Esophagus squamous epithelium (tissue), 5 donors: ENCODE measurements at regions not wholly inside any gene's neighbourhood (a gene's known extent, or its start where the extent isn't known, plus 50 kb on each side); places are given as distances from the start of the nearest gene placed in this dataset.

Source experiments
- DNase-seq: peaks from one replicate; lab custom pipeline; 2025; lab: John Stamatoyannopoulos, UW
- H3K27ac ChIP-seq, 4 donors: fragments of 200-600 bp; sonication (generic); one replicate each; pipeline ENCODE4 v1.5.1; 2016 to 2019; ENCODE audit warnings: mild to moderate bottlenecking in 1 of 4
- H3K27me3 ChIP-seq, 4 donors: fragments of 200-600 bp; sonication (generic); 1 replicate in 3 of 4; 2 replicates in 1 of 4; pipeline versions ENCODE4 v1.5.1 to v1.6.0; 2017 to 2021; ENCODE audit warnings: antibody characterized with exemption in 1 of 4
- H3K36me3 ChIP-seq, 3 donors: fragments of 200-600 bp; sonication (generic); one replicate each; pipeline ENCODE4 v1.5.1; 2016 to 2019
- H3K4me1 ChIP-seq, 3 donors: fragments of 200-600 bp; sonication (generic); one replicate each; pipeline ENCODE4 v1.5.1; 2017 to 2019
- H3K4me3 ChIP-seq, 4 donors: fragments of 200-600 bp; sonication (generic); 1 replicate in 3 of 4; 2 replicates in 1 of 4; pipeline ENCODE4 v1.5.1; 2016 to 2019; ENCODE audit warnings: mild to moderate bottlenecking in 2 of 4, moderate library complexity in 1 of 4
- H3K9me3 ChIP-seq, 3 donors: fragments of 200-600 bp; sonication (generic); one replicate each; pipeline ENCODE4 v1.5.1; 2016 to 2019
- POLR2A ChIP-seq, 4 donors: fragments of 450-650 bp; IDR thresholded peaks; one replicate each; pipeline ENCODE4 v1.6.1; 2017; ENCODE audit warnings: antibody characterized with exemption in 4 of 4, mild to moderate bottlenecking in 4 of 4, moderate library complexity in 3 of 4
- WGBS, 2 donors: methylation state at CpG; one replicate each; pipeline ENCODE4 v1.1.5; 2018; 5-methylcytosine and 5-hydroxymethylcytosine counted together
- intact Hi-C: fragments of 100-400 bp; cut with DNase I; formaldehyde crosslinking; loops from one replicate; pipeline ENCODE4 v1.15.0; 2022
- TF ChIP-seq, protein P1 (sequence below), 6 experiments: fragments of 450-650 bp in 4 of 6; fragments of 200-600 bp in 2 of 6; sonication (generic) in 2 of 6; IDR thresholded peaks; one replicate each; pipeline ENCODE4 v1.5.1; 2016 to 2019; ENCODE audit warnings: antibody characterized with exemption in 6 of 6, mild to moderate bottlenecking in 4 of 6, moderate library complexity in 4 of 6
- donor health status: DM: yes; HTN: yes; CAD: no.

DNA sequence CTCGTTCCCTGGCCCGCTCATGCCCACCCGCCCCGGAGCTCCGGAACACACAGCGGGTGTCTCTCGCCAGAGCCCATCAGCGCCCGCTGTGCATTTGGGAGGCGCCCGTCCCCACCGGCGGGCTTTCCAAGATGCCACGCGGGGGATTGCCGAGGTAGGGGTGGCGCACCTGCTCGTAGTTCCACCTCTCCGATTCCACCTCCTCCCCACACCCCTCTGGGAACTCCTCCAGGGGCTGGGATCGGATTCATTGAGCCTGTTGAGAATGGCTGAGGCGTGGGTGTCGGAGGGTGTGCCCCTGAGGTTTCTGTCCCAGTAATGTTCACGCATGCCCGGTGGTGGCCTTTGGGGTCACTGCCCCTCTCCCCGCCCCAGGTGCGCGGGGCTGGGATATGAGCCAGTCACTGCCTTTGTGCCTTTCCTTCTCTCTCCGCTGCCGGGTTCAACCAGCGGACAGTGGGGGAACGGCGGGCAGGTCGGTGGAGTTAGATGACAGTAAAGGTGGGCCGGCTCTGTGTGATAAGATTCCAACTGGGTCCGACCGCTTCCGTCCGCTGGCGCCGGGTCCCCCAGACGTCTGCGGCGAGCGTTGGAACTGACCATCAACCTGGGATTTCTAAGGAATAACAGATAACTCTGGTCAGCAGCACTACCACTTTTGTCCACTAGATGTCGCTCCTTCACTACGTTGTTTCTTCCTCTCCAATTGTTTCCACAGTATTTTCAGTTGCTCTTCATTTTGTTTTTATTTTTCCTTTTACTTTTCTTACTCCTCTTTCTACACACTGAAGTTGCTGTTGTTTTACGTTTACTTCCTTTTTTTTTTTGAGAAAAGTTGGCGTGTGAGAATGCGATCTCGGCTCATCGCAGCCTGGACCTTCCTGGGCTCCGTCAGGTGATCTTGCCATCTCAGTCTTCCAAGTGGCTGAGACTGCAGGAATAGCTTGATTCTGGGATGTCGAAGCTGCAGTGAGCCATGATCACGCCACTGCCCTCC is 178.1 kb upstream of the ALG10B start:
- WGBS, 2 donors, result 8 to 14% methylated on average over 31 to 35 of the region's 54 CpGs
- H3K9me3 ChIP-seq, result no peaks in the 10 kb centered on the region
- peaks cover 6 to 13% (median 6%) of the 10 kb centered on the region in 3 donors for H3K4me1 ChIP-seq
- no peaks in the 10 kb centered on the region for H3K36me3 ChIP-seq
- TF ChIP-seq POLR2A (IDR thresholded peaks at IDR 0.05), result no peak
- TF ChIP-seq, protein P1, sequence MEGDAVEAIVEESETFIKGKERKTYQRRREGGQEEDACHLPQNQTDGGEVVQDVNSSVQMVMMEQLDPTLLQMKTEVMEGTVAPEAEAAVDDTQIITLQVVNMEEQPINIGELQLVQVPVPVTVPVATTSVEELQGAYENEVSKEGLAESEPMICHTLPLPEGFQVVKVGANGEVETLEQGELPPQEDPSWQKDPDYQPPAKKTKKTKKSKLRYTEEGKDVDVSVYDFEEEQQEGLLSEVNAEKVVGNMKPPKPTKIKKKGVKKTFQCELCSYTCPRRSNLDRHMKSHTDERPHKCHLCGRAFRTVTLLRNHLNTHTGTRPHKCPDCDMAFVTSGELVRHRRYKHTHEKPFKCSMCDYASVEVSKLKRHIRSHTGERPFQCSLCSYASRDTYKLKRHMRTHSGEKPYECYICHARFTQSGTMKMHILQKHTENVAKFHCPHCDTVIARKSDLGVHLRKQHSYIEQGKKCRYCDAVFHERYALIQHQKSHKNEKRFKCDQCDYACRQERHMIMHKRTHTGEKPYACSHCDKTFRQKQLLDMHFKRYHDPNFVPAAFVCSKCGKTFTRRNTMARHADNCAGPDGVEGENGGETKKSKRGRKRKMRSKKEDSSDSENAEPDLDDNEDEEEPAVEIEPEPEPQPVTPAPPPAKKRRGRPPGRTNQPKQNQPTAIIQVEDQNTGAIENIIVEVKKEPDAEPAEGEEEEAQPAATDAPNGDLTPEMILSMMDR (IDR thresholded peaks at IDR 0.05), result peak; percentile 89 to 99 (median 96)
- no peak for DNase-seq
- H3K27me3 ChIP-seq, result peaks cover 0 to 21% (median 0%) of the 10 kb centered on the region in 4 donors
- peak overlapping the region; percentile 25 to 64 (median 42) for H3K4me3 ChIP-seq
- intact Hi-C loops, result loop anchor here (5.0 kb wide), 1 partner anchor 179 kb away; the partner anchor contains the start of gene ALG10B
- no peak overlapping the region for H3K27ac ChIP-seq

GRCh38 chr12:38139456-38139855 is 177.1 kb upstream of the ALG10B start:
- no peak overlapping the region for H3K4me3 ChIP-seq
- intact Hi-C loops, result loop anchor here (5.0 kb wide), 1 partner anchor 178 kb away; the partner anchor contains the start of gene ALG10B
- TF ChIP-seq POLR2A (IDR thresholded peaks at IDR 0.05), result no peak
- TF ChIP-seq, protein P1 (IDR thresholded peaks at IDR 0.05), result no peak
- no peaks in the 10 kb centered on the region for H3K9me3 ChIP-seq
- no peaks in the 10 kb centered on the region for H3K36me3 ChIP-seq
- no peak overlapping the region for H3K27ac ChIP-seq
- WGBS, 2 donors, result 75 to 84% methylated on average over 9 to 13 of the region's 13 CpGs
- DNase-seq, result no peak
- peaks cover 6 to 22% (median 6%) of the 10 kb centered on the region in 3 donors for H3K4me1 ChIP-seq
- H3K27me3 ChIP-seq, result peaks cover 0 to 17% (median 0%) of the 10 kb centered on the region in 4 donors

GRCh38 chr12:38141239-38141638 is 175.3 kb upstream of the ALG10B start:
- H3K4me3 ChIP-seq, result no peak overlapping the region
- intact Hi-C loops, result no loop called here
- WGBS, 2 donors, result 92 to 96% methylated on average over 8 of the region's 8 CpGs
- peaks cover 0 to 6% (median 4%) of the 10 kb centered on the region in 3 donors for H3K9me3 ChIP-seq
- H3K27ac ChIP-seq, result no peak overlapping the region
- TF ChIP-seq, protein P1 (IDR thresholded peaks at IDR 0.05), result no peak
- no peak for TF ChIP-seq POLR2A (IDR thresholded peaks at IDR 0.05)
- DNase-seq, result no peak
- H3K4me1 ChIP-seq, result peaks cover 6 to 28% (median 6%) of the 10 kb centered on the region in 3 donors
- H3K36me3 ChIP-seq, result no peaks in the 10 kb centered on the region
- H3K27me3 ChIP-seq, result peaks cover 0 to 15% (median 0%) of the 10 kb centered on the region in 4 donors

GRCh38 chr12:38141861-38142260 is 174.7 kb upstream of the ALG10B start:
- TF ChIP-seq, protein P1 (IDR thresholded peaks at IDR 0.05), result no peak
- no peak for TF ChIP-seq POLR2A (IDR thresholded peaks at IDR 0.05)
- H3K27me3 ChIP-seq, result peaks cover 0 to 15% (median 0%) of the 10 kb centered on the region in 4 donors
- 81 to 83% methylated on average over 6 to 9 of the region's 9 CpGs for WGBS, 2 donors
- H3K4me3 ChIP-seq, result no peak overlapping the region
- peaks cover 0 to 10% (median 6%) of the 10 kb centered on the region in 3 donors for H3K9me3 ChIP-seq
- H3K4me1 ChIP-seq, result peaks cover 6 to 28% (median 6%) of the 10 kb centered on the region in 3 donors
- no peak for DNase-seq
- H3K36me3 ChIP-seq, result no peaks in the 10 kb centered on the region
- intact Hi-C loops, result no loop called here
- no peak overlapping the region for H3K27ac ChIP-seq

- 67 to 76% methylated on average over 2 to 4 of the region's 5 CpGs for WGBS, 2 donors
- no peak for DNase-seq
- peaks cover 0 to 21% (median 6%) of the 10 kb centered on the region in 3 donors for H3K9me3 ChIP-seq
- intact Hi-C loops, result no loop called here
- H3K4me3 ChIP-seq, result no peak overlapping the region
- H3K27me3 ChIP-seq, result peaks cover 0 to 6% (median 0%) of the 10 kb centered on the region in 4 donors
- no peaks in the 10 kb centered on the region for H3K36me3 ChIP-seq
- H3K4me1 ChIP-seq, result peaks cover 6 to 27% (median 6%) of the 10 kb centered on the region in 3 donors
- no peak for TF ChIP-seq POLR2A (IDR thresholded peaks at IDR 0.05)
- TF ChIP-seq, protein P1 (IDR thresholded peaks at IDR 0.05), result peak in 1 of 6 experiments; percentile 9
- H3K27ac ChIP-seq, result no peak overlapping the region
These were observed 173.6 kb upstream of the ALG10B start for GRCh38 chr12:38142974-38143373.
